Kidney (tissue), 13 donors: ENCODE measurements at regions not wholly inside any gene's neighbourhood (a gene's known extent, or its start where the extent isn't known, plus 50 kb on each side); places are given as distances from the start of the nearest gene placed in this dataset.

Experiments used
- DNase-seq, 5 donors: peaks; one replicate each; pipeline ENCODE4 v3.0.0-alpha.2; 2013 to 2020
- FAIRE-seq: peaks from 2 replicates; lab custom pipeline; 2012; peaks lifted over from hg19 to GRCh38; lab: Jason Lieb, UNC
- H3K27ac ChIP-seq, 2 donors: one replicate each; pipeline ENCODE4 v1.7.0; 2013; ENCODE audit warnings: low read depth in 2 of 2, low read length in 2 of 2, inconsistent platforms in 1 of 2
- H3K27me3 ChIP-seq: one replicate; pipeline ENCODE4 v1.7.1; 2013; ENCODE audit warnings: low read length, inconsistent platforms; ENCODE audit not compliant: control insufficient read depth, insufficient read depth
- H3K36me3 ChIP-seq, 3 donors: one replicate each; pipeline versions ENCODE4 v1.7.0 to v1.7.1; 2013; ENCODE audit warnings: low read length in 3 of 3, control low read depth in 1 of 3, inconsistent platforms in 1 of 3; ENCODE audit not compliant: insufficient read depth in 3 of 3, control insufficient read depth in 2 of 3
- H3K4me1 ChIP-seq, 3 donors: one replicate each; pipeline versions ENCODE4 v1.7.0 to v1.7.1; 2013; ENCODE audit warnings: low read length in 3 of 3, inconsistent platforms in 1 of 3, low read depth in 1 of 3; ENCODE audit not compliant: control insufficient read depth in 2 of 3, insufficient read depth in 2 of 3
- H3K4me3 ChIP-seq, 3 donors: one replicate each; pipeline versions ENCODE4 v1.7.0 to v1.8.1; 2013; ENCODE audit warnings: low read length in 3 of 3, control low read depth in 1 of 3, inconsistent platforms in 1 of 3
- H3K9ac ChIP-seq, 3 donors: one replicate each; pipeline versions ENCODE4 v1.7.0 to v1.7.1; 2013; ENCODE audit warnings: low read length in 3 of 3, control low read depth in 1 of 3, inconsistent platforms in 1 of 3
- H3K9me3 ChIP-seq, 3 donors: one replicate each; pipeline versions ENCODE4 v1.7.0 to v1.7.1; 2013; ENCODE audit warnings: low read length in 3 of 3, control low read depth in 1 of 3, inconsistent platforms in 1 of 3; ENCODE audit not compliant: control insufficient read depth in 2 of 3, insufficient read depth in 1 of 3
- CTCF ChIP-seq: IDR thresholded peaks from 3 replicates; pipeline ENCODE4 v1.5.1; 2012; ENCODE audit warnings: mild to moderate bottlenecking, moderate library complexity, borderline replicate concordance; ENCODE audit not compliant: insufficient read depth; ENCODE audit errors: extremely low read depth
- intact Hi-C: fragments of 100-400 bp; cut with DNase I; formaldehyde crosslinking; loops from one replicate; pipeline ENCODE4 v1.11.1; 2022
- donor health status: control.
- donor health status: control.
- donor health status: control.
- donor health status: control.
- donor health status: control.
- donor health status: DM: yes; HTN: yes; CAD: no.
- donor health status: Normal renal cell carcinoma (clear cell type).

GRCh38 chr14:87066221-87066817, 926.7 kb downstream of the GALC start:
- Histone ChIP-seq H3K9ac (no peak overlapping the region), H3K4me3 (no peak overlapping the region), H3K4me1 (no peaks in the 10 kb centered on the region), H3K9me3 (no peaks in the 10 kb centered on the region), H3K27ac (no peak overlapping the region), H3K36me3 (no peaks in the 10 kb centered on the region), H3K27me3 (no peaks in the 10 kb centered on the region)
- TF ChIP-seq CTCF, result no peak
- FAIRE-seq, result no peak
- intact Hi-C loops, result no loop called here
- DNase-seq, result peak in 1 of 5 donors; percentile 27

DNA sequence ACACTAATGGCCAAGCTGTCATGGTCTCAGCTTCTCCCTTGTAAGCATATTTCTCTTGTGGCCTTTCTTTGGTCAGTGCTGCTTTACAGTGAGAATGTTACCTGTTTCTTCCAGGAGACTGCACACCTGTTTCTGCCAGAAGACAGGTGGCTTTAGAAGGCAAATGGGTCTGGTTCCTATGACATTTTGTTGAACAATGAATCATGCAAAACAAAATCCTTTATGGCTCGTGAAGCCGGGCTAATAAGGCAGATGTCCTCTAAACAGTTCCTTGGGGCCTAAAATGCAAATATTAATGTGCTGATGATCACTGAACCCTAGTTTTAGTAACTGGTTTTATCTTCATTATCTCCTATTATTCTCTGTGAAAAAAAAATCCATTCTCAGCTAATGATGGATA, 927.6 kb downstream of the GALC start:
- Histone ChIP-seq H3K4me1 (no peaks in the 10 kb centered on the region), H3K27me3 (no peaks in the 10 kb centered on the region), H3K36me3 (no peaks in the 10 kb centered on the region), H3K27ac (no peak overlapping the region), H3K9me3 (no peaks in the 10 kb centered on the region), H3K4me3 (no peak overlapping the region), H3K9ac (no peak overlapping the region)
- intact Hi-C loops, result no loop called here
- TF ChIP-seq CTCF, result no peak
- FAIRE-seq, result no peak
- no peak for DNase-seq

GRCh38 chr14:87063181-87063580, 929.8 kb downstream of the GALC start:
- no peak for TF ChIP-seq CTCF
- H3K36me3 ChIP-seq, result no peaks in the 10 kb centered on the region
- DNase-seq (no peak), FAIRE-seq (no peak)
- no peak overlapping the region for H3K4me3 ChIP-seq
- H3K9me3 ChIP-seq, result no peaks in the 10 kb centered on the region
- no peak overlapping the region for H3K9ac ChIP-seq
- H3K27ac ChIP-seq, result no peak overlapping the region
- no peaks in the 10 kb centered on the region for H3K27me3 ChIP-seq
- no peaks in the 10 kb centered on the region for H3K4me1 ChIP-seq
- intact Hi-C loops, result no loop called here

GRCh38 chr14:87060405-87060804, 932.6 kb downstream of the GALC start:
- H3K27me3 ChIP-seq, result no peaks in the 10 kb centered on the region
- H3K27ac ChIP-seq, result no peak overlapping the region

More at GRCh38 chr14:87060405-87060804, 932.6 kb downstream of the GALC start:
- Histone ChIP-seq H3K9ac (no peak overlapping the region), H3K36me3 (no peaks in the 10 kb centered on the region), H3K9me3 (no peaks in the 10 kb centered on the region), H3K4me3 (no peak overlapping the region), H3K4me1 (no peaks in the 10 kb centered on the region)
- intact Hi-C loops, result no loop called here
- no peak for DNase-seq
- no peak for FAIRE-seq
- no peak for TF ChIP-seq CTCF
